ENCODE measurements at regions not wholly inside any gene's neighbourhood (a gene's known extent, or its start where the extent isn't known, plus 50 kb on each side); places are given as distances from the start of the nearest gene placed in this dataset.

- intact Hi-C loops (cut with micrococcal nuclease) = no loop called here
- ChIA-PET POLR2A (ENCODE audit: partially characterized antibody) (no interaction called here), CTCF (ENCODE audit: partially characterized antibody) (no interaction called here)
- H3K36me3 Mint-ChIP-seq = no peaks in the 10 kb centered on the region
- DNase-seq = no peak
- H3K27ac Mint-ChIP-seq = no peak overlapping the region
- no peaks in the 10 kb centered on the region for H3K4me1 Mint-ChIP-seq
- Histone ChIP-seq H3K36me3 (ENCODE audit: insufficient read depth, low read length) (no peaks in the 10 kb centered on the region), H3K4me1 (ENCODE audit: insufficient read depth, low read length) (no peaks in the 10 kb centered on the region), H3K4me3 (ENCODE audit: low read length in 2 of 2) (no peak overlapping the region), H3K27me3 (ENCODE audit: insufficient read depth, low read length) (no peaks in the 10 kb centered on the region), H3K9me3 (ENCODE audit: control insufficient read depth in 1 of 2, low read length in 2 of 2) (no peaks in the 10 kb centered on the region), H3K27ac (ENCODE audit: low read depth, low read length) (no peak overlapping the region)
- H3K9me3 Mint-ChIP-seq = peaks cover 0 to 2% (median 0%) of the 10 kb centered on the region in 8 donors
- H3K27me3 Mint-ChIP-seq = peaks cover 5 to 7% of the 10 kb centered on the region in 2 donors
- no peak overlapping the region for H3K4me3 Mint-ChIP-seq
Measured at GRCh38 chr3:54042259-54042823, 80.0 kb upstream of the CACNA2D3 start.

GRCh38 chr3:54040476-54040875 is 81.9 kb upstream of the CACNA2D3 start:
- no peak overlapping the region for H3K27ac Mint-ChIP-seq
- intact Hi-C loops (cut with micrococcal nuclease) = no loop called here
- no peak for DNase-seq
- ChIA-PET CTCF (ENCODE audit: partially characterized antibody) (no interaction called here), POLR2A (ENCODE audit: partially characterized antibody) (no interaction called here)
- Histone ChIP-seq H3K9me3 (ENCODE audit: control insufficient read depth in 1 of 2, low read length in 2 of 2) (no peaks in the 10 kb centered on the region), H3K4me3 (ENCODE audit: low read length in 2 of 2) (no peak overlapping the region), H3K36me3 (ENCODE audit: insufficient read depth, low read length) (no peaks in the 10 kb centered on the region), H3K27me3 (ENCODE audit: insufficient read depth, low read length) (no peaks in the 10 kb centered on the region), H3K27ac (ENCODE audit: low read depth, low read length) (no peak overlapping the region), H3K4me1 (ENCODE audit: insufficient read depth, low read length) (no peaks in the 10 kb centered on the region)
- H3K36me3 Mint-ChIP-seq = no peaks in the 10 kb centered on the region
- peaks cover 0 to 2% (median 0%) of the 10 kb centered on the region in 8 donors for H3K9me3 Mint-ChIP-seq
- no peaks in the 10 kb centered on the region for H3K4me1 Mint-ChIP-seq
- peaks cover 5 to 7% of the 10 kb centered on the region in 2 donors for H3K27me3 Mint-ChIP-seq
- H3K4me3 Mint-ChIP-seq = no peak overlapping the region

GRCh38 chr3:54038391-54038790 is 84.0 kb upstream of the CACNA2D3 start:
- ChIA-PET POLR2A (ENCODE audit: partially characterized antibody) (no interaction called here), CTCF (ENCODE audit: partially characterized antibody) (no interaction called here)
- Histone ChIP-seq H3K4me1 (ENCODE audit: insufficient read depth, low read length) (no peaks in the 10 kb centered on the region), H3K27me3 (ENCODE audit: insufficient read depth, low read length) (no peaks in the 10 kb centered on the region), H3K9me3 (ENCODE audit: control insufficient read depth in 1 of 2, low read length in 2 of 2) (no peaks in the 10 kb centered on the region), H3K36me3 (ENCODE audit: insufficient read depth, low read length) (no peaks in the 10 kb centered on the region), H3K4me3 (ENCODE audit: low read length in 2 of 2) (no peak overlapping the region), H3K27ac (ENCODE audit: low read depth, low read length) (no peak overlapping the region)
- peaks cover 0 to 2% (median 0%) of the 10 kb centered on the region in 8 donors for H3K9me3 Mint-ChIP-seq
- intact Hi-C loops (cut with micrococcal nuclease) = no loop called here
- H3K4me3 Mint-ChIP-seq = no peak overlapping the region
- no peak for DNase-seq
- H3K27ac Mint-ChIP-seq = no peak overlapping the region
- H3K4me1 Mint-ChIP-seq = no peaks in the 10 kb centered on the region
- H3K36me3 Mint-ChIP-seq = no peaks in the 10 kb centered on the region
- peaks cover 2 to 7% of the 10 kb centered on the region in 2 donors for H3K27me3 Mint-ChIP-seq

- Histone ChIP-seq H3K4me3 (ENCODE audit: low read length in 2 of 2) (no peak overlapping the region), H3K9me3 (ENCODE audit: control insufficient read depth in 1 of 2, low read length in 2 of 2) (no peaks in the 10 kb centered on the region), H3K27ac (ENCODE audit: low read depth, low read length) (no peak overlapping the region), H3K4me1 (ENCODE audit: insufficient read depth, low read length) (no peaks in the 10 kb centered on the region), H3K27me3 (ENCODE audit: insufficient read depth, low read length) (no peaks in the 10 kb centered on the region), H3K36me3 (ENCODE audit: insufficient read depth, low read length) (no peaks in the 10 kb centered on the region)
- Mint-ChIP-seq H3K36me3 (no peaks in the 10 kb centered on the region), H3K9me3 (peaks cover 0 to 2% (median 0%) of the 10 kb centered on the region in 8 donors), H3K4me1 (no peaks in the 10 kb centered on the region), H3K27me3 (peaks cover 4 to 7% of the 10 kb centered on the region in 2 donors), H3K4me3 (no peak overlapping the region), H3K27ac (no peak overlapping the region)
- intact Hi-C loops (cut with micrococcal nuclease) = no loop called here
- DNase-seq = no peak
- CTCF ChIA-PET (ENCODE audit: partially characterized antibody) = no interaction called here
- POLR2A ChIA-PET (ENCODE audit: partially characterized antibody) = no interaction called here
Measured at GRCh38 chr3:54036543-54036942, 85.8 kb upstream of the CACNA2D3 start.

GRCh38 chr3:54034971-54035370 is 87.4 kb upstream of the CACNA2D3 start:
- Mint-ChIP-seq H3K4me1 (no peaks in the 10 kb centered on the region), H3K4me3 (no peak overlapping the region), H3K9me3 (peaks cover 0 to 6% (median 0%) of the 10 kb centered on the region in 8 donors), H3K27ac (no peak overlapping the region), H3K36me3 (no peaks in the 10 kb centered on the region), H3K27me3 (peaks cover 4 to 7% of the 10 kb centered on the region in 2 donors)
- CTCF ChIA-PET (ENCODE audit: partially characterized antibody) = no interaction called here
- Histone ChIP-seq H3K4me3 (ENCODE audit: low read length in 2 of 2) (no peak overlapping the region), H3K36me3 (ENCODE audit: insufficient read depth, low read length) (no peaks in the 10 kb centered on the region), H3K27me3 (ENCODE audit: insufficient read depth, low read length) (no peaks in the 10 kb centered on the region), H3K27ac (ENCODE audit: low read depth, low read length) (no peak overlapping the region), H3K4me1 (ENCODE audit: insufficient read depth, low read length) (no peaks in the 10 kb centered on the region), H3K9me3 (ENCODE audit: control insufficient read depth in 1 of 2, low read length in 2 of 2) (no peaks in the 10 kb centered on the region)
- no peak for DNase-seq
- POLR2A ChIA-PET (ENCODE audit: partially characterized antibody) = no interaction called here
- intact Hi-C loops (cut with micrococcal nuclease) = no loop called here

GRCh38 chr3:54033761-54034160 is 88.6 kb upstream of the CACNA2D3 start:
- intact Hi-C loops (cut with micrococcal nuclease) = no loop called here

GRCh38 chr3:54032598-54032997 is 89.8 kb upstream of the CACNA2D3 start:
- POLR2A ChIA-PET (ENCODE audit: partially characterized antibody) = no interaction called here
- no peaks in the 10 kb centered on the region for H3K4me1 Mint-ChIP-seq
- H3K36me3 Mint-ChIP-seq = no peaks in the 10 kb centered on the region
- no peaks in the 10 kb centered on the region for H3K36me3 ChIP-seq (ENCODE audit: insufficient read depth, low read length)
- H3K27me3 ChIP-seq (ENCODE audit: insufficient read depth, low read length) = no peaks in the 10 kb centered on the region
- no peaks in the 10 kb centered on the region for H3K4me1 ChIP-seq (ENCODE audit: insufficient read depth, low read length)
- H3K27me3 Mint-ChIP-seq = peaks cover 4% of the 10 kb centered on the region in 2 donors
- H3K4me3 ChIP-seq (ENCODE audit: low read length in 2 of 2) = no peak overlapping the region
- H3K9me3 Mint-ChIP-seq = peaks cover 0 to 6% (median 0%) of the 10 kb centered on the region in 8 donors
- no peaks in the 10 kb centered on the region for H3K9me3 ChIP-seq (ENCODE audit: control insufficient read depth in 1 of 2, low read length in 2 of 2)
- no peak overlapping the region for H3K27ac Mint-ChIP-seq
- DNase-seq = no peak
- H3K27ac ChIP-seq (ENCODE audit: low read depth, low read length) = no peak overlapping the region
- H3K4me3 Mint-ChIP-seq = no peak overlapping the region
- intact Hi-C loops (cut with micrococcal nuclease) = no loop called here
- CTCF ChIA-PET (ENCODE audit: partially characterized antibody) = no interaction called here

More at GRCh38 chr3:54033761-54034160, 88.6 kb upstream of the CACNA2D3 start:
- no peak overlapping the region for H3K27ac ChIP-seq (ENCODE audit: low read depth, low read length)
- Mint-ChIP-seq H3K36me3 (no peaks in the 10 kb centered on the region), H3K4me3 (no peak overlapping the region), H3K27ac (no peak overlapping the region), H3K27me3 (peaks cover 4 to 7% of the 10 kb centered on the region in 2 donors), H3K9me3 (peaks cover 0 to 6% (median 0%) of the 10 kb centered on the region in 8 donors), H3K4me1 (no peaks in the 10 kb centered on the region)
- no peaks in the 10 kb centered on the region for H3K27me3 ChIP-seq (ENCODE audit: insufficient read depth, low read length)
- H3K4me1 ChIP-seq (ENCODE audit: insufficient read depth, low read length) = no peaks in the 10 kb centered on the region
- H3K9me3 ChIP-seq (ENCODE audit: control insufficient read depth in 1 of 2, low read length in 2 of 2) = no peaks in the 10 kb centered on the region
- DNase-seq = no peak
- no peaks in the 10 kb centered on the region for H3K36me3 ChIP-seq (ENCODE audit: insufficient read depth, low read length)
- ChIA-PET CTCF (ENCODE audit: partially characterized antibody) (no interaction called here), POLR2A (ENCODE audit: partially characterized antibody) (no interaction called here)
- no peak overlapping the region for H3K4me3 ChIP-seq (ENCODE audit: low read length in 2 of 2)

GRCh38 chr3:54028372-54028771 is 94.0 kb upstream of the CACNA2D3 start:
- ChIA-PET POLR2A (ENCODE audit: partially characterized antibody) (no interaction called here), CTCF (ENCODE audit: partially characterized antibody) (no interaction called here)
- peaks cover 0 to 5% (median 0%) of the 10 kb centered on the region in 8 donors for H3K9me3 Mint-ChIP-seq
- intact Hi-C loops (cut with micrococcal nuclease) = no loop called here
- no peaks in the 10 kb centered on the region for H3K36me3 ChIP-seq (ENCODE audit: insufficient read depth, low read length)
- H3K27ac ChIP-seq (ENCODE audit: low read depth, low read length) = no peak overlapping the region
- H3K4me3 ChIP-seq (ENCODE audit: low read length in 2 of 2) = no peak overlapping the region
- DNase-seq = no peak
- H3K4me1 ChIP-seq (ENCODE audit: insufficient read depth, low read length) = no peaks in the 10 kb centered on the region
- H3K36me3 Mint-ChIP-seq = no peaks in the 10 kb centered on the region
- no peaks in the 10 kb centered on the region for H3K9me3 ChIP-seq (ENCODE audit: control insufficient read depth in 1 of 2, low read length in 2 of 2)
- H3K27me3 Mint-ChIP-seq = peaks cover 0 to 5% of the 10 kb centered on the region in 2 donors
- no peak overlapping the region for H3K4me3 Mint-ChIP-seq
- no peaks in the 10 kb centered on the region for H3K27me3 ChIP-seq (ENCODE audit: insufficient read depth, low read length)
- no peak overlapping the region for H3K27ac Mint-ChIP-seq
- no peaks in the 10 kb centered on the region for H3K4me1 Mint-ChIP-seq

Data from CD4-positive, alpha-beta memory T cell (primary cell).